BE2C (cell line): ENCODE measurements at regions not wholly inside any gene's neighbourhood (a gene's known extent, or its start where the extent isn't known, plus 50 kb on each side); places are given as distances from the start of the nearest gene placed in this dataset.

ENCODE experiments used
- DNase-seq: peaks from one replicate; pipeline ENCODE4 v3.0.0-alpha.2; 2020
- H3K27me3 ChIP-seq: fragments of 250-450 bp; sonication (Bioruptor Pico); 2 replicates; pipeline ENCODE4 v1.5.1; 2020; ENCODE audit warnings: mild to moderate bottlenecking
- H3K36me3 ChIP-seq: fragments of 250-450 bp; sonication (Bioruptor Pico); 2 replicates; pipeline ENCODE4 v1.5.1; 2020; ENCODE audit warnings: mild to moderate bottlenecking
- H3K4me1 ChIP-seq: fragments of 250-450 bp; sonication (Bioruptor Pico); 2 replicates; pipeline ENCODE4 v1.5.1; 2020
- H3K4me3 ChIP-seq: 2 replicates; pipeline ENCODE4 v1.5.1; 2011; ENCODE audit warnings: low read depth, low read length
- H3K9me3 ChIP-seq: fragments of 250-450 bp; sonication (Bioruptor Pico); 2 replicates; pipeline ENCODE4 v1.5.1; 2020
- TF ChIP-seq, protein P1 (sequence below): IDR thresholded peaks from 2 replicates; pipeline ENCODE4 v1.5.1; 2012; ENCODE audit warnings: mild to moderate bottlenecking, low read depth, low read length

DNA sequence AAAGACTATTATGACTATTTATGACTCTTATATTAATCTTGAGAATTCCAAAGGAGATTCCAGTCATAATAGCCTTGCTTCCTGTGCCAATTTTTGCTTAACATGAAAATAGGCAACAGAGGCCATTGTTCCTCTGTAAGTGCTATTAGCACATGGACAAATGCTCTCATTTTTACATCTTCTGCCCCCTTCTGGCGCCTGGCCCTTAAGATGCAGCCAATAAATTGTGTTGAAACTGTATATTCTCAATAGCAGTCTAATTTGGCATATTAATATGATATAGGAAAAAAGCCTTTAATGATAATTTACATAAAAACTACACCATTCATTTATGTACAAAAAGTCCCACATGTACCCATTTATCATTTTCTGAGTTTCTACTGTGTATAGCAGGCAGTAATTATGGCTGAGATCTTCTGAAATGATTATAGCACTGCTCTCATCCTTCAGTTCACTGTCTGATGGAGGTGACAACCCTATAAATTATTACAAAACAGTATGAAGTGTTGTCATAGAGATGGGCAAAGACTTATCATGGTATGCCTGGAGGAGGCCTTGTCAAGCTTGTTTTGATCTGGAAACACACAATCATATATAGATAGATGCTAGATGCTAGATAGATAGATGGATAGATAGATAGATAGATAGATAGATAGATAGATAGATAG is 613.3 kb downstream of the TSN start:
- no peaks in the 10 kb centered on the region for H3K27me3 ChIP-seq
- DNase-seq = no peak
- TF ChIP-seq, protein P1, sequence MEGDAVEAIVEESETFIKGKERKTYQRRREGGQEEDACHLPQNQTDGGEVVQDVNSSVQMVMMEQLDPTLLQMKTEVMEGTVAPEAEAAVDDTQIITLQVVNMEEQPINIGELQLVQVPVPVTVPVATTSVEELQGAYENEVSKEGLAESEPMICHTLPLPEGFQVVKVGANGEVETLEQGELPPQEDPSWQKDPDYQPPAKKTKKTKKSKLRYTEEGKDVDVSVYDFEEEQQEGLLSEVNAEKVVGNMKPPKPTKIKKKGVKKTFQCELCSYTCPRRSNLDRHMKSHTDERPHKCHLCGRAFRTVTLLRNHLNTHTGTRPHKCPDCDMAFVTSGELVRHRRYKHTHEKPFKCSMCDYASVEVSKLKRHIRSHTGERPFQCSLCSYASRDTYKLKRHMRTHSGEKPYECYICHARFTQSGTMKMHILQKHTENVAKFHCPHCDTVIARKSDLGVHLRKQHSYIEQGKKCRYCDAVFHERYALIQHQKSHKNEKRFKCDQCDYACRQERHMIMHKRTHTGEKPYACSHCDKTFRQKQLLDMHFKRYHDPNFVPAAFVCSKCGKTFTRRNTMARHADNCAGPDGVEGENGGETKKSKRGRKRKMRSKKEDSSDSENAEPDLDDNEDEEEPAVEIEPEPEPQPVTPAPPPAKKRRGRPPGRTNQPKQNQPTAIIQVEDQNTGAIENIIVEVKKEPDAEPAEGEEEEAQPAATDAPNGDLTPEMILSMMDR = no peak
- H3K4me3 ChIP-seq = no peak overlapping the region
- no peaks in the 10 kb centered on the region for H3K4me1 ChIP-seq
- no peaks in the 10 kb centered on the region for H3K9me3 ChIP-seq
- H3K36me3 ChIP-seq = no peaks in the 10 kb centered on the region

DNA sequence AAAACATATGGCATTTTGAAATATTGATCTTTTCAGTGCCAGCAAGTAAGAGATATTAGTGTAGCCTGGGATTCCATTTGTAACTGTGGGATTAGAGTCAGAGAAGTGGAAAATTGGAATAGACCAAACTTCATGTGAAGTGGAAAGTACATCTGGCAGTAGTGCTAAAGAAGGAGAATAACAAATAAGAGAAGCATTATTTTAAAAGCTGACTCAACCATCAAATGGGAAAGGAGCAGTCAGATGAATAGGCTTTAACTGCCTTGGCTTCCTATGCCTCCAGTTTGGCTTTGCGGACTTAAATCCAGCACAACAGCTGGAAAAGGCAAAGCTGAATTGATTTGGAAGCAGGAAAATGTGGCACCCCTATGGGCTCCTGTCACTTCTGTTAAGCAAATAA is 623.1 kb downstream of the TSN start:
- Histone ChIP-seq H3K36me3 (no peaks in the 10 kb centered on the region), H3K4me1 (no peaks in the 10 kb centered on the region), H3K27me3 (no peaks in the 10 kb centered on the region), H3K9me3 (no peaks in the 10 kb centered on the region), H3K4me3 (no peak overlapping the region)
- TF ChIP-seq, protein P1 = no peak
- no peak for DNase-seq

DNA sequence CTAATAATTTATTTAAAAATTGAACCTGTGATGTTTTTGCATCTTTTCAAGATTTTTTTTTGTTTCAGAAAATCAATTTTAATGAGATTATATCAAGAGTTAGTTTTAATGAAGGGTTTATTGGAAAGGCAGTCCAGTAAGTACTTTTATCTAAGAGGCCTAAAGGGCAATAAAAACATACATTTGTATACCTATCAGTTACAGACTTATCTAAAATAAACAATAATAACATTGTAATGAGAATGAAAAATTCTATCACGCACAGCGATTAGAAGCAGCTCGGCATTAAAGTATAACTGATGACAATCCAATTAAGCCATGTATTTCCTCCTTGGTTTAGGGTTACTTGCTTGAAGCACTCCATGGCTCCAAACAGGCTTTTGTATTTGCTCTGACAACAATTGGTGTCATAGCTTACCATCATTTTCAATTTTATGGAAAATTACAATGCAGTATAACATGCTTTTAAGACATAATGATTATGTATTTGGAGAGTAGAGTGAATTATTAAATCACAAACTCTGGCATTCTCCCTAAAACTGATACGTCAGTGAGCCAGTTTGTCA is 629.4 kb downstream of the TSN start:
- H3K9me3 ChIP-seq = no peaks in the 10 kb centered on the region
- no peaks in the 10 kb centered on the region for H3K4me1 ChIP-seq
- H3K4me3 ChIP-seq = no peak overlapping the region
- no peaks in the 10 kb centered on the region for H3K27me3 ChIP-seq
- TF ChIP-seq, protein P1 = no peak
- DNase-seq = no peak
- H3K36me3 ChIP-seq = no peaks in the 10 kb centered on the region

DNA sequence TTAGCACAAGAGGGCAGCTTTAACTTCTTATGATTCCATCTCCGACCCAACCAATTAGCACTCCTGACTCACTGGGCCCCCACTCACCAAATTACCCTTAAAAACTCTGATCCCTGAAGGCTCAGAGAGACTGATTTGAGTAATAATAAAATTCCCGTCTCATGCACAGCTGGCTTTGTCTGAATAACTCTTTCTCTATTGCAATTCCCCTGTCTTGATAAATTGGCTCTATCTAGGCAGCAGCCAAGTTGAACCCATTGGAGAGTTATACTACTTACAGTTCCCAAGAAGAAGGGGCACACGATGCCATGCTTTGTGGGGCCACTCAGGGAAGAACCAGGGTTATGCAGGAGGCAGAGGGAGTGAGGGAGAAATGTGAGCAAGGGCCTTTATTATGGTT is 632.8 kb downstream of the TSN start:
- no peak for DNase-seq
- H3K27me3 ChIP-seq = no peaks in the 10 kb centered on the region
- TF ChIP-seq, protein P1 = no peak
- H3K36me3 ChIP-seq = no peaks in the 10 kb centered on the region
- H3K4me1 ChIP-seq = no peaks in the 10 kb centered on the region
- no peak overlapping the region for H3K4me3 ChIP-seq
- H3K9me3 ChIP-seq = no peaks in the 10 kb centered on the region

DNA sequence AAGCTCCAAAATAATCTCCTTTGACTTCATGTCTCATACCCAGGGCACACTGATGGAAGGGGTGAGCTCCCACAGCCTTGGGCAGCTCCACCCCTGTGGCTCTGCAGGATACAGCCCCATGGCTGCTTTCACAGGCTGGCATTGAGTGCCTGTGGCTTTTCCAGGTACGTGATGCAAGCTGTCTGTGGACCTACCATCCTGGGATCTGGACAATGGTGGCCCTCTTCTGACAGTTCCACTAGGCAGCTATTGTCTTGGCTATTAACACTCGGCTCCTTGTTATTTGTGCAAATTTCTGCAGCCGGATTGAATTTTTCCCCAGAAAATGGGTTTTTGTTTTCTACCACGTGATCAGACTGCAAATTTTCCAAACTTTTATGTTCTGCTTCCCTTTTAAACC is 634.2 kb downstream of the TSN start:
- H3K27me3 ChIP-seq = no peaks in the 10 kb centered on the region
- TF ChIP-seq, protein P1 = no peak
- DNase-seq = no peak
- H3K36me3 ChIP-seq = no peaks in the 10 kb centered on the region
- H3K9me3 ChIP-seq = no peaks in the 10 kb centered on the region
- H3K4me3 ChIP-seq = no peak overlapping the region
- H3K4me1 ChIP-seq = no peaks in the 10 kb centered on the region

DNA sequence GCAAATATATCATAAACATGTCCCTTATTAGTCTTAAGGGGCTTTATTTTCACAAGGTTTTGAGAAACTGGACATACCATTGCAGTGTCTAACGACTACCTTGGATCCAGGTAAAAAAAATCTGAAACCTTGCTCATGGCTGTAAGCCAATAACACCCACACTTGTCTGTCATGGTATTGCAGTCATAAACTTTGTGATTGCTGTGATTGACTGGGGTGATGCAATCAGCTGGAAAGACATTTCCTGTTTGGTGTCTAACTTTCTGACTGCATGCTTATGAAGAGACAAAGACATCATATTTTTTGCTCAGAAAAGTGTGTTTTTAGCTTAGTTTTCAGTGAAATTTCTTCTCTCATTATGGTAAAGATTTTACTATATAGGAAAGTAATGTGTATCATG is 635.0 kb downstream of the TSN start:
- H3K4me1 ChIP-seq = no peaks in the 10 kb centered on the region
- no peak for DNase-seq
- no peak overlapping the region for H3K4me3 ChIP-seq
- no peaks in the 10 kb centered on the region for H3K27me3 ChIP-seq
- H3K36me3 ChIP-seq = no peaks in the 10 kb centered on the region
- H3K9me3 ChIP-seq = no peaks in the 10 kb centered on the region
- TF ChIP-seq, protein P1 = no peak
